Smooth muscle cell (in vitro differentiated cells): ENCODE measurements at regions not wholly inside any gene's neighbourhood (a gene's known extent, or its start where the extent isn't known, plus 50 kb on each side); places are given as distances from the start of the nearest gene placed in this dataset.

Experiments used
- DNase-seq: peaks from one replicate; lab custom pipeline; 2025; ENCODE audit not compliant: unreplicated experiment; lab: John Stamatoyannopoulos, UW
- H2AFZ ChIP-seq: fragments of 200-600 bp; sonication (generic); 2 replicates; pipeline ENCODE4 v1.6.0; 2016; ENCODE audit warnings: antibody characterized with exemption, low read depth, mild to moderate bottlenecking
- H3F3A ChIP-seq: fragments of 200-600 bp; sonication (generic); 2 replicates; pipeline ENCODE4 v1.6.0; 2017; ENCODE audit warnings: antibody characterized with exemption, low read depth
- H3K27ac ChIP-seq: fragments of 200-600 bp; sonication (generic); 2 replicates; pipeline ENCODE4 v1.5.1; 2016; ENCODE audit warnings: low read depth, mild to moderate bottlenecking
- H3K27me3 ChIP-seq: fragments of 200-600 bp; sonication (generic); 2 replicates; pipeline ENCODE4 v1.6.1; 2016; ENCODE audit warnings: low read depth, mild to moderate bottlenecking
- H3K36me3 ChIP-seq: fragments of 200-600 bp; sonication (generic); 2 replicates; pipeline ENCODE4 v1.5.1; 2016; ENCODE audit warnings: low read depth
- H3K4me1 ChIP-seq: fragments of 200-600 bp; sonication (generic); 2 replicates; pipeline ENCODE4 v1.5.1; 2016; ENCODE audit warnings: low read depth
- H3K4me2 ChIP-seq: fragments of 200-600 bp; sonication (generic); 2 replicates; pipeline ENCODE4 v1.6.0; 2016; ENCODE audit warnings: mild to moderate bottlenecking
- H3K4me3 ChIP-seq: fragments of 200-600 bp; sonication (generic); 2 replicates; pipeline ENCODE4 v1.5.1; 2016; ENCODE audit warnings: mild to moderate bottlenecking
- H3K79me2 ChIP-seq: fragments of 200-600 bp; sonication (generic); 2 replicates; pipeline ENCODE4 v1.6.0; 2016; ENCODE audit warnings: low read depth, mild to moderate bottlenecking
- H3K9ac ChIP-seq: fragments of 200-600 bp; sonication (generic); 2 replicates; pipeline ENCODE4 v1.6.0; 2016; ENCODE audit warnings: low read depth
- H3K9me3 ChIP-seq: fragments of 200-600 bp; sonication (generic); replicated peaks from 2 replicates; pipeline ENCODE4 v1.5.1; 2016; ENCODE audit warnings: low read depth
- H4K20me1 ChIP-seq: fragments of 200-600 bp; sonication (generic); 2 replicates; pipeline ENCODE4 v1.6.0; 2016; ENCODE audit warnings: low read depth
- CTCF ChIP-seq: fragments of 200-600 bp; sonication (generic); IDR thresholded peaks from 2 replicates; pipeline ENCODE4 v1.5.1; 2017; ENCODE audit warnings: borderline replicate concordance, mild to moderate bottlenecking, antibody characterized with exemption; ENCODE audit not compliant: insufficient read depth, poor library complexity, severe bottlenecking
- WGBS: methylation state at CpG from one replicate; pipeline ENCODE4 v1.1.7; 2016; ENCODE audit warnings: low lambda C conversion rate; 5-methylcytosine and 5-hydroxymethylcytosine counted together

- TF ChIP-seq CTCF, result no peak
- Histone ChIP-seq H3K9ac (no peak overlapping the region), H2AFZ (no peak overlapping the region), H3K27me3 (no peaks in the 10 kb centered on the region), H3K4me2 (no peak overlapping the region), H3K27ac (no peak overlapping the region), H4K20me1 (no peaks in the 10 kb centered on the region), H3K79me2 (no peaks in the 10 kb centered on the region), H3K4me1 (no peaks in the 10 kb centered on the region), H3F3A (no peaks in the 10 kb centered on the region), H3K36me3 (no peaks in the 10 kb centered on the region), H3K9me3 (no peaks in the 10 kb centered on the region), H3K4me3 (no peak overlapping the region)
- 90% methylated on average over 3 of the region's 3 CpGs for WGBS
- no peak for DNase-seq
Observed at GRCh38 chr6:122307577-122307976, 91.9 kb upstream of the HSF2 start.

- Histone ChIP-seq H3K36me3 (no peaks in the 10 kb centered on the region), H3K9me3 (no peaks in the 10 kb centered on the region), H3K4me3 (no peak overlapping the region), H3K9ac (no peak overlapping the region), H3K4me1 (no peaks in the 10 kb centered on the region), H3F3A (no peaks in the 10 kb centered on the region), H4K20me1 (no peaks in the 10 kb centered on the region), H3K27ac (no peak overlapping the region), H3K27me3 (no peaks in the 10 kb centered on the region), H3K79me2 (no peaks in the 10 kb centered on the region), H2AFZ (no peak overlapping the region), H3K4me2 (no peak overlapping the region)
- TF ChIP-seq CTCF, result no peak
- DNase-seq, result no peak
- 89% methylated on average over 4 of the region's 4 CpGs for WGBS
Observed at GRCh38 chr6:122308074-122308473, 91.4 kb upstream of the HSF2 start.

GRCh38 chr6:122315842-122316241 lies 83.6 kb upstream of the HSF2 start:
- no peak overlapping the region for H3K4me3 ChIP-seq
- no peaks in the 10 kb centered on the region for H3K4me1 ChIP-seq
- WGBS, result 74% methylated on average over 1 of the region's 1 CpG
- TF ChIP-seq CTCF, result no peak
- H3K9ac ChIP-seq, result no peak overlapping the region
- H3F3A ChIP-seq, result no peaks in the 10 kb centered on the region
- no peaks in the 10 kb centered on the region for H3K79me2 ChIP-seq
- H3K27ac ChIP-seq, result no peak overlapping the region
- no peaks in the 10 kb centered on the region for H3K36me3 ChIP-seq
- no peaks in the 10 kb centered on the region for H3K9me3 ChIP-seq
- no peaks in the 10 kb centered on the region for H3K27me3 ChIP-seq
- DNase-seq, result no peak
- H2AFZ ChIP-seq, result no peak overlapping the region
- H4K20me1 ChIP-seq, result no peaks in the 10 kb centered on the region
- no peak overlapping the region for H3K4me2 ChIP-seq

GRCh38 chr6:122322824-122323223 lies 76.6 kb upstream of the HSF2 start:
- H3K4me3 ChIP-seq, result peak overlapping the region; percentile 35
- H3F3A ChIP-seq, result no peaks in the 10 kb centered on the region
- DNase-seq, result no peak
- no peak overlapping the region for H3K9ac ChIP-seq
- H3K27me3 ChIP-seq, result no peaks in the 10 kb centered on the region
- H3K4me1 ChIP-seq, result no peaks in the 10 kb centered on the region
- H4K20me1 ChIP-seq, result no peaks in the 10 kb centered on the region
- 37% methylated on average over 3 of the region's 3 CpGs for WGBS
- TF ChIP-seq CTCF, result no peak
- peak overlapping the region; percentile 66 for H2AFZ ChIP-seq
- no peaks in the 10 kb centered on the region for H3K79me2 ChIP-seq
- H3K9me3 ChIP-seq, result no peaks in the 10 kb centered on the region
- H3K36me3 ChIP-seq, result no peaks in the 10 kb centered on the region
- H3K4me2 ChIP-seq, result peak overlapping the region; percentile 79
- H3K27ac ChIP-seq, result no peak overlapping the region
